ENCODE measurements at regions not wholly inside any gene's neighbourhood (a gene's known extent, or its start where the extent isn't known, plus 50 kb on each side); places are given as distances from the start of the nearest gene placed in this dataset.

- Histone ChIP-seq H3K27me3 (ENCODE audit: control insufficient read depth in 3 of 3, insufficient read depth in 3 of 3, low read depth in 1 of 3, low read length in 3 of 3) (no peaks in the 10 kb centered on the region), H3K4me2 (ENCODE audit: insufficient read depth, low read length, poor library complexity, severe bottlenecking) (no peak overlapping the region), H2BK15ac (ENCODE audit: low read length) (peak overlapping the region; percentile 32), H3K9ac (ENCODE audit: low read depth, low read length, poor library complexity) (no peak overlapping the region), H3K4me3 (ENCODE audit: low read length in 2 of 2) (no peak overlapping the region), H2AK5ac (ENCODE audit: low read depth, low read length) (peak overlapping the region; percentile 53), H3K18ac (ENCODE audit: low read length) (peak overlapping the region; percentile 45), H3K23ac (ENCODE audit: low read depth, low read length, poor library complexity) (no peak overlapping the region), H3K14ac (ENCODE audit: low read length) (no peak overlapping the region), H2BK12ac (ENCODE audit: low read length) (no peak overlapping the region), H3K9me3 (replicated peaks in 1 of 2; ENCODE audit: control insufficient read depth in 2 of 2, insufficient read depth in 1 of 2, low read depth in 1 of 2, low read length in 2 of 2) (no peaks in the 10 kb centered on the region), H3K27ac (replicated peaks; ENCODE audit: low read length) (no peak overlapping the region), H3K79me1 (ENCODE audit: low read depth, low read length) (no peaks in the 10 kb centered on the region), H4K8ac (ENCODE audit: low read depth, low read length) (no peak overlapping the region), H4K91ac (ENCODE audit: low read depth, low read length, poor library complexity) (peak overlapping the region; percentile 14), H3K4ac (ENCODE audit: low read length) (no peak overlapping the region), H2AFZ (ENCODE audit: low read length) (no peak overlapping the region), H3K4me1 (ENCODE audit: control insufficient read depth in 2 of 2, insufficient read depth in 1 of 2, low read depth in 1 of 2, low read length in 2 of 2) (no peaks in the 10 kb centered on the region), H2BK5ac (ENCODE audit: low read length) (no peak overlapping the region), H3K36me3 (replicated peaks in 1 of 2; ENCODE audit: control insufficient read depth in 2 of 2, insufficient read depth in 2 of 2, low read length in 2 of 2) (no peaks in the 10 kb centered on the region), H2BK120ac (ENCODE audit: low read depth, low read length) (no peak overlapping the region)
- WGBS, 2 donors (ENCODE audit: extremely low coverage in 2 of 2, insufficient read length in 2 of 2, insufficient replicate concordance in 1 of 2): no CpG with 5 or more reads among the region's 39 CpGs
- no peak for DNase-seq (ENCODE audit: low spot score)
Observed at GRCh38 chr16:87140211-87141200, 176.7 kb downstream of the C16orf95 start.

GRCh38 chr16:87141402-87141801 is 175.8 kb downstream of the C16orf95 start:
- Histone ChIP-seq H4K91ac (ENCODE audit: low read depth, low read length, poor library complexity) (no peak overlapping the region), H3K79me1 (ENCODE audit: low read depth, low read length) (no peaks in the 10 kb centered on the region), H3K36me3 (replicated peaks in 1 of 2; ENCODE audit: control insufficient read depth in 2 of 2, insufficient read depth in 2 of 2, low read length in 2 of 2) (no peaks in the 10 kb centered on the region), H4K8ac (ENCODE audit: low read depth, low read length) (no peak overlapping the region), H3K4me2 (ENCODE audit: insufficient read depth, low read length, poor library complexity, severe bottlenecking) (no peak overlapping the region), H2BK5ac (ENCODE audit: low read length) (no peak overlapping the region), H3K9me3 (replicated peaks in 1 of 2; ENCODE audit: control insufficient read depth in 2 of 2, insufficient read depth in 1 of 2, low read depth in 1 of 2, low read length in 2 of 2) (peaks cover 0 to 2% of the 10 kb centered on the region in 2 donors), H3K18ac (ENCODE audit: low read length) (no peak overlapping the region), H3K4ac (ENCODE audit: low read length) (no peak overlapping the region), H3K23ac (ENCODE audit: low read depth, low read length, poor library complexity) (no peak overlapping the region), H2AFZ (ENCODE audit: low read length) (no peak overlapping the region), H3K4me3 (ENCODE audit: low read length in 2 of 2) (no peak overlapping the region), H3K9ac (ENCODE audit: low read depth, low read length, poor library complexity) (no peak overlapping the region), H3K27ac (replicated peaks; ENCODE audit: low read length) (no peak overlapping the region), H2BK120ac (ENCODE audit: low read depth, low read length) (no peak overlapping the region), H3K27me3 (ENCODE audit: control insufficient read depth in 3 of 3, insufficient read depth in 3 of 3, low read depth in 1 of 3, low read length in 3 of 3) (no peaks in the 10 kb centered on the region), H3K14ac (ENCODE audit: low read length) (no peak overlapping the region), H2BK12ac (ENCODE audit: low read length) (no peak overlapping the region), H2BK15ac (ENCODE audit: low read length) (no peak overlapping the region), H2AK5ac (ENCODE audit: low read depth, low read length) (no peak overlapping the region), H3K4me1 (ENCODE audit: control insufficient read depth in 2 of 2, insufficient read depth in 1 of 2, low read depth in 1 of 2, low read length in 2 of 2) (no peaks in the 10 kb centered on the region)
- no peak for DNase-seq (ENCODE audit: low spot score)
- no CpG with 5 or more reads among the region's 5 CpGs for WGBS, 2 donors (ENCODE audit: extremely low coverage in 2 of 2, insufficient read length in 2 of 2, insufficient replicate concordance in 1 of 2)

- Histone ChIP-seq H3K27ac (replicated peaks; ENCODE audit: low read length) (no peak overlapping the region), H3K4me1 (ENCODE audit: control insufficient read depth in 2 of 2, insufficient read depth in 1 of 2, low read depth in 1 of 2, low read length in 2 of 2) (no peaks in the 10 kb centered on the region), H3K23ac (ENCODE audit: low read depth, low read length, poor library complexity) (no peak overlapping the region), H2BK15ac (ENCODE audit: low read length) (no peak overlapping the region), H3K18ac (ENCODE audit: low read length) (peak overlapping the region; percentile 1), H2AK5ac (ENCODE audit: low read depth, low read length) (peak overlapping the region; percentile 33), H3K9ac (ENCODE audit: low read depth, low read length, poor library complexity) (no peak overlapping the region), H3K9me3 (replicated peaks in 1 of 2; ENCODE audit: control insufficient read depth in 2 of 2, insufficient read depth in 1 of 2, low read depth in 1 of 2, low read length in 2 of 2) (peaks cover 0 to 2% of the 10 kb centered on the region in 2 donors), H2BK120ac (ENCODE audit: low read depth, low read length) (no peak overlapping the region), H3K79me1 (ENCODE audit: low read depth, low read length) (no peaks in the 10 kb centered on the region), H2AFZ (ENCODE audit: low read length) (no peak overlapping the region), H3K4me3 (ENCODE audit: low read length in 2 of 2) (no peak overlapping the region), H4K91ac (ENCODE audit: low read depth, low read length, poor library complexity) (no peak overlapping the region), H3K36me3 (replicated peaks in 1 of 2; ENCODE audit: control insufficient read depth in 2 of 2, insufficient read depth in 2 of 2, low read length in 2 of 2) (no peaks in the 10 kb centered on the region), H2BK12ac (ENCODE audit: low read length) (no peak overlapping the region), H3K14ac (ENCODE audit: low read length) (no peak overlapping the region), H4K8ac (ENCODE audit: low read depth, low read length) (no peak overlapping the region), H3K27me3 (ENCODE audit: control insufficient read depth in 3 of 3, insufficient read depth in 3 of 3, low read depth in 1 of 3, low read length in 3 of 3) (no peaks in the 10 kb centered on the region), H2BK5ac (ENCODE audit: low read length) (no peak overlapping the region), H3K4me2 (ENCODE audit: insufficient read depth, low read length, poor library complexity, severe bottlenecking) (no peak overlapping the region), H3K4ac (ENCODE audit: low read length) (no peak overlapping the region)
- DNase-seq (ENCODE audit: low spot score): no peak
- WGBS, 2 donors (ENCODE audit: extremely low coverage in 2 of 2, insufficient read length in 2 of 2, insufficient replicate concordance in 1 of 2): no CpG with 5 or more reads among the region's 15 CpGs
Observed at GRCh38 chr16:87143661-87144121, 173.5 kb downstream of the C16orf95 start.

- no CpG with 5 or more reads among the region's 11 CpGs for WGBS, 2 donors (ENCODE audit: extremely low coverage in 2 of 2, insufficient read length in 2 of 2, insufficient replicate concordance in 1 of 2)
- no peak overlapping the region for H3K27ac ChIP-seq (replicated peaks; ENCODE audit: low read length)
- no peaks in the 10 kb centered on the region for H3K36me3 ChIP-seq (replicated peaks in 1 of 2; ENCODE audit: control insufficient read depth in 2 of 2, insufficient read depth in 2 of 2, low read length in 2 of 2)
- H2BK120ac ChIP-seq (ENCODE audit: low read depth, low read length): no peak overlapping the region
- H3K4ac ChIP-seq (ENCODE audit: low read length): no peak overlapping the region
- no peak overlapping the region for H2AK5ac ChIP-seq (ENCODE audit: low read depth, low read length)
- H4K8ac ChIP-seq (ENCODE audit: low read depth, low read length): no peak overlapping the region
- no peak overlapping the region for H2AFZ ChIP-seq (ENCODE audit: low read length)
- no peak overlapping the region for H3K4me3 ChIP-seq (ENCODE audit: low read length in 2 of 2)
- H3K27me3 ChIP-seq (ENCODE audit: control insufficient read depth in 3 of 3, insufficient read depth in 3 of 3, low read depth in 1 of 3, low read length in 3 of 3): no peaks in the 10 kb centered on the region
- H2BK15ac ChIP-seq (ENCODE audit: low read length): no peak overlapping the region
- no peak for DNase-seq (ENCODE audit: low spot score)
- no peak overlapping the region for H3K18ac ChIP-seq (ENCODE audit: low read length)
- H3K4me2 ChIP-seq (ENCODE audit: insufficient read depth, low read length, poor library complexity, severe bottlenecking): no peak overlapping the region
- no peak overlapping the region for H3K9ac ChIP-seq (ENCODE audit: low read depth, low read length, poor library complexity)
- peaks cover 0 to 2% of the 10 kb centered on the region in 2 donors for H3K9me3 ChIP-seq (replicated peaks in 1 of 2; ENCODE audit: control insufficient read depth in 2 of 2, insufficient read depth in 1 of 2, low read depth in 1 of 2, low read length in 2 of 2)
- no peak overlapping the region for H4K91ac ChIP-seq (ENCODE audit: low read depth, low read length, poor library complexity)
- H2BK12ac ChIP-seq (ENCODE audit: low read length): no peak overlapping the region
- no peaks in the 10 kb centered on the region for H3K79me1 ChIP-seq (ENCODE audit: low read depth, low read length)
- H3K23ac ChIP-seq (ENCODE audit: low read depth, low read length, poor library complexity): no peak overlapping the region
- no peak overlapping the region for H2BK5ac ChIP-seq (ENCODE audit: low read length)
- no peak overlapping the region for H3K14ac ChIP-seq (ENCODE audit: low read length)
- H3K4me1 ChIP-seq (ENCODE audit: control insufficient read depth in 2 of 2, insufficient read depth in 1 of 2, low read depth in 1 of 2, low read length in 2 of 2): no peaks in the 10 kb centered on the region
Observed at GRCh38 chr16:87144232-87144631, 173.0 kb downstream of the C16orf95 start.
